Glutamatergic neuron (in vitro differentiated cells): ENCODE measurements at regions not wholly inside any gene's neighbourhood (a gene's known extent, or its start where the extent isn't known, plus 50 kb on each side); places are given as distances from the start of the nearest gene placed in this dataset.
"Not testable (repeated sequence)": the region's sequence is repeated elsewhere in the genome, so short reads cannot be mapped to it uniquely, and the experiment has no call there.

Experiments
- DNase-seq: peaks from one replicate; pipeline ENCODE4 v3.0.0; 2022
- H3K27ac Mint-ChIP-seq: one replicate; pipeline ENCODE4 v1.8.0; 2020; ENCODE audit warnings: mild to moderate bottlenecking, mixed read lengths, inconsistent platforms; ENCODE audit not compliant: unreplicated experiment
- H3K27me3 Mint-ChIP-seq: one replicate; pipeline ENCODE4 v1.8.0; 2020; ENCODE audit warnings: mild to moderate bottlenecking, moderate library complexity, mixed read lengths, inconsistent platforms; ENCODE audit not compliant: unreplicated experiment
- H3K36me3 Mint-ChIP-seq: one replicate; pipeline ENCODE4 v1.8.0; 2020; ENCODE audit warnings: mild to moderate bottlenecking, mixed read lengths, inconsistent platforms; ENCODE audit not compliant: unreplicated experiment
- H3K4me1 Mint-ChIP-seq: one replicate; pipeline ENCODE4 v1.8.0; 2020; ENCODE audit warnings: mild to moderate bottlenecking, low read depth, mixed read lengths, inconsistent platforms; ENCODE audit not compliant: unreplicated experiment
- H3K4me3 Mint-ChIP-seq: one replicate; pipeline ENCODE4 v1.8.0; 2020; ENCODE audit warnings: mild to moderate bottlenecking, mixed read lengths, inconsistent platforms; ENCODE audit not compliant: unreplicated experiment
- H3K9me3 Mint-ChIP-seq: one replicate; pipeline ENCODE4 v1.8.0; 2020; ENCODE audit warnings: mild to moderate bottlenecking, moderate library complexity, mixed read lengths, inconsistent platforms; ENCODE audit not compliant: unreplicated experiment
- TF ChIP-seq, protein P1 (sequence below): fragments of 200-600 bp; sonication (generic); IDR thresholded peaks from one replicate; pipeline ENCODE4 v1.5.0; 2021; ENCODE audit not compliant: partially characterized antibody, unreplicated experiment

DNA sequence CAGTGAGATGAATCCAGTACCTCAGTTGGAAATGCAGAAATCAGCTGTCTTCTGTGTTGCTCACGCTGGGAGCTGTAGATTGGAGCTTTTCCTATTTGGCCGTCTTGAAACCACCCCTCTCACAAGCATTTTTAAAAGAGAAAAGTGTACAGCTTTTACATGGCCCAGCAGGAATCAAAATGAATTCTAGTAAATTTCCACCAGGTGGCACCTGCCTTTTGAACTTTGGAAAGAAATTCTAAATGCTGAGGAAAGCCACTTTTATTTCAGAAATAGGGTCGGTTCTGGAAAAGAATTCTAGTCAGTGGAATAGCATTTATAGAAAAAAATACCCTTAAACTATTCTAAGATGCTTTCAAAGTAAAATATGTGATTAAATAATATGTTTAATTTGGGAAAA is 647.8 kb downstream of the CD109 start:
- H3K4me1 Mint-ChIP-seq: no peaks in the 10 kb centered on the region
- no peaks in the 10 kb centered on the region for H3K9me3 Mint-ChIP-seq
- TF ChIP-seq, protein P1, sequence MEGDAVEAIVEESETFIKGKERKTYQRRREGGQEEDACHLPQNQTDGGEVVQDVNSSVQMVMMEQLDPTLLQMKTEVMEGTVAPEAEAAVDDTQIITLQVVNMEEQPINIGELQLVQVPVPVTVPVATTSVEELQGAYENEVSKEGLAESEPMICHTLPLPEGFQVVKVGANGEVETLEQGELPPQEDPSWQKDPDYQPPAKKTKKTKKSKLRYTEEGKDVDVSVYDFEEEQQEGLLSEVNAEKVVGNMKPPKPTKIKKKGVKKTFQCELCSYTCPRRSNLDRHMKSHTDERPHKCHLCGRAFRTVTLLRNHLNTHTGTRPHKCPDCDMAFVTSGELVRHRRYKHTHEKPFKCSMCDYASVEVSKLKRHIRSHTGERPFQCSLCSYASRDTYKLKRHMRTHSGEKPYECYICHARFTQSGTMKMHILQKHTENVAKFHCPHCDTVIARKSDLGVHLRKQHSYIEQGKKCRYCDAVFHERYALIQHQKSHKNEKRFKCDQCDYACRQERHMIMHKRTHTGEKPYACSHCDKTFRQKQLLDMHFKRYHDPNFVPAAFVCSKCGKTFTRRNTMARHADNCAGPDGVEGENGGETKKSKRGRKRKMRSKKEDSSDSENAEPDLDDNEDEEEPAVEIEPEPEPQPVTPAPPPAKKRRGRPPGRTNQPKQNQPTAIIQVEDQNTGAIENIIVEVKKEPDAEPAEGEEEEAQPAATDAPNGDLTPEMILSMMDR: peak; percentile 16
- DNase-seq: no peak
- no peak overlapping the region for H3K4me3 Mint-ChIP-seq
- H3K27ac Mint-ChIP-seq: no peak overlapping the region
- no peaks in the 10 kb centered on the region for H3K36me3 Mint-ChIP-seq
- H3K27me3 Mint-ChIP-seq: no peaks in the 10 kb centered on the region

DNA sequence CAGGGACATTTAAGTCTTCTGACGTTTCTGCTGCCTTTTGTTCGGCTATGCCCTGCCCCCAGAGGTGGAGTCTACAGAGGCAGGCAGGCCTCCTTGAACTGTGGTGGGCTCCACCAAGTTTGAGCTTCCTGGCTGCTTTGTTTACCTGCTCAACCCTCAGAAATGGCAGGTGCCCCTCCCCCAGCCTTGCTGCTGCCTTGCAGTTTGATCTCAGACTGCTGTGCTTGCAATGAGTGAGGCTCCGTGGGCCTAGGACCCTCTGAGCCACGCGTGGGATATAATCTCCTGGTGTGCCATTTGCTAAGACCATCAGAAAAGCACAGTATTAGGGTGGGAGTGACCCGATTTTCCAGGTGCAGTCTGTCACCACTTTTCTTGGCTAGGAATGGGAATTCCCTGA is 647.3 kb downstream of the CD109 start:
- not testable (repeated sequence) for H3K4me3 Mint-ChIP-seq, H3K36me3 Mint-ChIP-seq, H3K27me3 Mint-ChIP-seq, H3K9me3 Mint-ChIP-seq, H3K27ac Mint-ChIP-seq, H3K4me1 Mint-ChIP-seq, DNase-seq

DNA sequence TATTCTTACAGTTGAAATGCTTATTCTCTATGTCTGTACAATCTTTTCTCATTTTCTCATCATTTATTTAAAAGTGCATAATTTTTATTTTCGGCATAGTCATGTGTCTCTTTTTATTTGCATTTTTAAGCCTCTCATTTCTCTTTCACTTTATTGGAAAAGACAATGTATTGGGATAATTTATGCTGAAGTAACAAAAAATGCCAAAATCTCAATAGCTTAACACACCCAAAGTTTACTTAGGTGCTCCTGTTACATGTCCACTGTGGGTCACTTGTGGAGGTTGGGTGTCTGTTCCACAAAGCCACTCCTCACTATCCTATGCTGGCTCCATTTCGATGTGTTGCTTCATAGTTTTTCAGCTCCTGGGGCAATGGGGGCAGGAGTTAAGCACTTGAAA is 638.7 kb downstream of the CD109 start:
- Mint-ChIP-seq H3K4me3 (no peak overlapping the region), H3K36me3 (no peaks in the 10 kb centered on the region), H3K9me3 (no peaks in the 10 kb centered on the region), H3K27me3 (no peaks in the 10 kb centered on the region), H3K27ac (no peak overlapping the region), H3K4me1 (no peaks in the 10 kb centered on the region)
- DNase-seq: no peak
- TF ChIP-seq, protein P1: no peak

DNA sequence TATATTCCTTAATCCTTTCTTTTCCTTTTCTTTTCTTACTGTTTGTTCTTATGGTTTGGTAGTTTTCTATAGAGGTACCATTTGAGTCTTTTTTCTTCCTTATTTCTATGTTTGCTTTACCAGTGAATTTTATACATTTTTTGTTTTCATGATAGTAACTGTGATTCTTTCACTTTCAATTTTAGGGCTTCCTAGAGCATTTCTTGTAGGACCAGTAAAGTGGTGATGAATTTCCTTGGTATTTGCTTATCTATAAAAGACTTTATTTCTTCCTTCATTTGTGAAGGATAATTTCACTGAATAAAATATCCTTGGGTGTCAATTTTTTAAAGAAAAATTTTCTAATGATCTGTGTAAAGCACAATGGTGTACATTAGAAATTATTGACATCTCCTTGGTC is 637.4 kb downstream of the CD109 start:
- no peaks in the 10 kb centered on the region for H3K4me1 Mint-ChIP-seq
- no peak overlapping the region for H3K27ac Mint-ChIP-seq
- no peaks in the 10 kb centered on the region for H3K9me3 Mint-ChIP-seq
- TF ChIP-seq, protein P1: no peak
- H3K27me3 Mint-ChIP-seq: no peaks in the 10 kb centered on the region
- no peaks in the 10 kb centered on the region for H3K36me3 Mint-ChIP-seq
- no peak overlapping the region for H3K4me3 Mint-ChIP-seq
- DNase-seq: no peak

DNA sequence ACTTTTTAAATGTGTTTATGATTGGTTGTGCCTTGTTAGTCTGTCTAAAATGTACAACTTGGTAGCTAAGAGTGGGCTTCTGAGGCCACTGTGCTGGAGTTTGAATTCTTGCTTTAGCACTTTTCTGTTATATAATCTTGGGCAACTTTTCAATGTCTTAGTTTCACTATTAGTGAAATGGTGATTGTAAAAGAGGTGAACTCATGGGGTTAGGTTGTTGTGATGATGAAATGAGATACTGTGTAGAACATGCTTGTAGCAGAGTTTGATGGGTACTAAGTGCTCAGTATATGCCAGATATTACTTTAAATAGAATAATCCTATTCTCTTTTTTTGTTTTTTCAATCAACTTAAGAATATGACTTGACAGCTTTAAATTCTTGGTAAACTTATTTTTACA is 624.7 kb downstream of the CD109 start:
- no peaks in the 10 kb centered on the region for H3K4me1 Mint-ChIP-seq
- no peaks in the 10 kb centered on the region for H3K9me3 Mint-ChIP-seq
- TF ChIP-seq, protein P1: no peak
- no peaks in the 10 kb centered on the region for H3K27me3 Mint-ChIP-seq
- DNase-seq: no peak
- H3K4me3 Mint-ChIP-seq: no peak overlapping the region
- no peak overlapping the region for H3K27ac Mint-ChIP-seq
- H3K36me3 Mint-ChIP-seq: no peaks in the 10 kb centered on the region

DNA sequence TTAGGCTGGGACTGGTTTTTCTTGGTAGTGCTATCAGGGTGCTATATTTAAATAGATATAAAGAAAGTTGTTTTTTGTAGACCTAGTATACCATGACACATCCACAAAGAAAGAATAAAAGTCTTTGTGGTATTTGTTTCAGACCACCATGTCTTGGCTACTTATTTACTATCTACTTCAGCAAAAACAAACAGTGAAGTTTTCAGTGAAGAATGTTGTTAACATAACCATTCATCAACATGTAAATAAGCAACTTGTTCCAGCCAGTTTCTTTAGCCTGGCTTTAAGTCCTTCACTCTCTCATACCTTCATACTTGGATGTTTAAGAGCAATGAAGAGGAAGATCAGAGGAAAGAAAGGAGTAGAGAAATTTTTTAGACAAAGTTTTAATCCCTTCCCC is 624.1 kb downstream of the CD109 start:
- Mint-ChIP-seq H3K27ac (no peak overlapping the region), H3K36me3 (no peaks in the 10 kb centered on the region), H3K9me3 (no peaks in the 10 kb centered on the region), H3K4me1 (no peaks in the 10 kb centered on the region), H3K27me3 (no peaks in the 10 kb centered on the region), H3K4me3 (no peak overlapping the region)
- TF ChIP-seq, protein P1: no peak
- no peak for DNase-seq
